GM23338 (cell line): ENCODE measurements at regions not wholly inside any gene's neighbourhood (a gene's known extent, or its start where the extent isn't known, plus 50 kb on each side); places are given as distances from the start of the nearest gene placed in this dataset.

Experiments
- ATAC-seq: fragments of 200-7000 bp; cut with Tn5 transposase; 3 replicates; pipeline ENCODE4 v1.9.1; 2020
- DNase-seq: peaks from one replicate; pipeline ENCODE4 v3.0.0-alpha.2; 2015; ENCODE audit warnings: low spot score
- H2AFZ ChIP-seq: fragments of 200-600 bp; sonication (generic); 2 replicates; pipeline ENCODE4 v1.8.0; 2016; ENCODE audit warnings: antibody characterized with exemption, mild to moderate bottlenecking, moderate library complexity
- H3F3A ChIP-seq: fragments of 200-600 bp; sonication (generic); replicated peaks from 2 replicates; pipeline ENCODE4 v1.8.0; 2017; ENCODE audit warnings: antibody characterized with exemption, mixed run types, low read depth
- H3K27ac ChIP-seq: fragments of 200-600 bp; sonication (generic); 2 replicates; pipeline ENCODE4 v1.6.1; 2016; ENCODE audit warnings: low read depth
- H3K27me3 ChIP-seq: fragments of 200-600 bp; sonication (generic); 2 replicates; pipeline ENCODE4 v1.8.0; 2016; ENCODE audit warnings: mild to moderate bottlenecking, mixed run types, moderate library complexity; ENCODE audit not compliant: insufficient read depth
- H3K36me3 ChIP-seq: fragments of 200-600 bp; sonication (generic); 2 replicates; pipeline ENCODE4 v1.8.0; 2016; ENCODE audit warnings: mild to moderate bottlenecking; ENCODE audit not compliant: insufficient read depth
- H3K4me1 ChIP-seq: fragments of 200-600 bp; sonication (generic); 2 replicates; pipeline ENCODE4 v1.8.0; 2016; ENCODE audit warnings: mild to moderate bottlenecking, moderate library complexity; ENCODE audit not compliant: insufficient read depth
- H3K4me2 ChIP-seq: fragments of 200-600 bp; sonication (generic); 2 replicates; pipeline ENCODE4 v1.7.1; 2017; ENCODE audit warnings: mixed run types
- H3K4me3 ChIP-seq: fragments of 200-600 bp; sonication (generic); 2 replicates; pipeline ENCODE4 v1.6.1; 2016; ENCODE audit warnings: mixed run types
- H3K79me2 ChIP-seq: fragments of 200-600 bp; sonication (generic); replicated peaks from 2 replicates; pipeline ENCODE4 v1.8.0; 2017; ENCODE audit warnings: mild to moderate bottlenecking; ENCODE audit not compliant: insufficient read depth
- H3K9me2 ChIP-seq: fragments of 200-600 bp; sonication (generic); 2 replicates; pipeline ENCODE4 v1.8.0; 2017; ENCODE audit not compliant: insufficient read depth
- H4K20me1 ChIP-seq: fragments of 200-600 bp; sonication (generic); replicated peaks from 2 replicates; pipeline ENCODE4 v1.8.0; 2017; ENCODE audit warnings: mild to moderate bottlenecking; ENCODE audit not compliant: insufficient read depth
- H3K27ac Mint-ChIP-seq: 2 replicates; pipeline ENCODE4 v1.8.0; 2020; ENCODE audit warnings: inconsistent platforms, mild to moderate bottlenecking, moderate library complexity, mixed read lengths
- H3K27me3 Mint-ChIP-seq: 3 replicates; pipeline ENCODE4 v1.8.0; 2022; ENCODE audit warnings: low read depth, mild to moderate bottlenecking, moderate library complexity, mixed read lengths, inconsistent platforms; ENCODE audit not compliant: insufficient read depth, poor library complexity
- H3K36me3 Mint-ChIP-seq: 3 replicates; pipeline ENCODE4 v1.8.0; 2021; ENCODE audit warnings: low read depth, mild to moderate bottlenecking, inconsistent platforms, moderate library complexity, mixed read lengths
- H3K4me1 Mint-ChIP-seq: 3 replicates; pipeline ENCODE4 v1.8.0; 2020; ENCODE audit warnings: mild to moderate bottlenecking, inconsistent platforms, mixed read lengths
- H3K4me3 Mint-ChIP-seq: 3 replicates; pipeline ENCODE4 v1.8.0; 2021; ENCODE audit warnings: moderate library complexity, mild to moderate bottlenecking, inconsistent platforms, mixed read lengths
- H3K9me3 Mint-ChIP-seq: 3 replicates; pipeline ENCODE4 v1.8.0; 2020; ENCODE audit warnings: moderate library complexity, mild to moderate bottlenecking, inconsistent platforms, mixed read lengths
- CREB1 ChIP-seq: fragments of 250-450 bp; sonication (Bioruptor Pico); IDR thresholded peaks from 2 replicates; pipeline ENCODE4 v1.5.0; 2020; ENCODE audit warnings: low read depth, mild to moderate bottlenecking, moderate library complexity
- CTCF ChIP-seq, 2 experiments: fragments of 200-600 bp in 1 of 2; sonication (generic) in 1 of 2; conservative IDR thresholded peaks; 2 replicates each; pipeline versions ENCODE4 v1.5.1 to v1.6.1; 2016 to 2017; ENCODE audit warnings: antibody characterized with exemption in 2 of 2, low read depth in 2 of 2, mild to moderate bottlenecking in 2 of 2, moderate library complexity in 1 of 2
- EZH2 ChIP-seq: fragments of 200-600 bp; sonication (generic); IDR thresholded peaks from one replicate; pipeline ENCODE4 v1.8.0; 2017; ENCODE audit warnings: antibody characterized with exemption, mild to moderate bottlenecking, low read depth; ENCODE audit not compliant: unreplicated experiment
- EZH2phosphoT487 ChIP-seq: fragments of 200-600 bp; sonication (generic); IDR thresholded peaks from one replicate; pipeline ENCODE4 v1.8.1; 2018; ENCODE audit warnings: antibody characterized with exemption; ENCODE audit not compliant: unreplicated experiment
- NANOG ChIP-seq: IDR thresholded peaks from 2 replicates; pipeline ENCODE4 v1.6.1; 2016; ENCODE audit warnings: antibody characterized with exemption, borderline replicate concordance
- POLR2AphosphoS5 ChIP-seq: IDR thresholded peaks from 2 replicates; pipeline ENCODE4 v1.6.1; 2016; ENCODE audit warnings: antibody characterized with exemption, low read depth
- STAT1 ChIP-seq: IDR thresholded peaks from one replicate; pipeline ENCODE4 v1.6.1; 2016; ENCODE audit warnings: antibody characterized with exemption; ENCODE audit not compliant: unreplicated experiment
- ZNF114 ChIP-seq: fragments of 250-450 bp; sonication (Bioruptor Pico); IDR thresholded peaks from 2 replicates; pipeline ENCODE4 v1.5.0; 2020; ENCODE audit warnings: mild to moderate bottlenecking, moderate library complexity
- ZNF331 ChIP-seq: fragments of 250-450 bp; sonication (Bioruptor Pico); IDR thresholded peaks from 2 replicates; pipeline ENCODE4 v1.5.0; 2020; ENCODE audit warnings: low read depth, mild to moderate bottlenecking, moderate library complexity
- TF ChIP-seq, protein P1 (sequence below): fragments of 250-450 bp; sonication (Bioruptor Pico); IDR thresholded peaks from 2 replicates; pipeline ENCODE4 v1.5.0; 2020; ENCODE audit warnings: mild to moderate bottlenecking, moderate library complexity
- TF ChIP-seq, protein P2 (sequence below): IDR thresholded peaks from 2 replicates; pipeline ENCODE4 v1.6.1; 2016; ENCODE audit warnings: antibody characterized with exemption

GRCh38 chr1:68644504-68644903 is 147.6 kb upstream of the DEPDC1 start:
- Histone ChIP-seq H3F3A (no peaks in the 10 kb centered on the region), H3K4me2 (no peak overlapping the region), H2AFZ (no peak overlapping the region), H3K4me1 (no peaks in the 10 kb centered on the region), H4K20me1 (no peaks in the 10 kb centered on the region), H3K27ac (no peak overlapping the region), H3K9me2 (no peaks in the 10 kb centered on the region; the same call in 1 of the 2 replicates), H3K27me3 (no peaks in the 10 kb centered on the region), H3K36me3 (no peaks in the 10 kb centered on the region), H3K79me2 (no peaks in the 10 kb centered on the region), H3K4me3 (no peak overlapping the region)
- TF ChIP-seq ZNF114 (no peak), CREB1 (CRISPR knock-in tag) (no peak), STAT1 (no peak), EZH2phosphoT487 (no peak), NANOG (no peak), ZNF331 (no peak), EZH2 (no peak), CTCF (conservative IDR thresholded peaks at IDR 0.05; ENCODE audit: low read depth in 2 of 2) (no peak), POLR2AphosphoS5 (no peak)
- TF ChIP-seq, protein P1, sequence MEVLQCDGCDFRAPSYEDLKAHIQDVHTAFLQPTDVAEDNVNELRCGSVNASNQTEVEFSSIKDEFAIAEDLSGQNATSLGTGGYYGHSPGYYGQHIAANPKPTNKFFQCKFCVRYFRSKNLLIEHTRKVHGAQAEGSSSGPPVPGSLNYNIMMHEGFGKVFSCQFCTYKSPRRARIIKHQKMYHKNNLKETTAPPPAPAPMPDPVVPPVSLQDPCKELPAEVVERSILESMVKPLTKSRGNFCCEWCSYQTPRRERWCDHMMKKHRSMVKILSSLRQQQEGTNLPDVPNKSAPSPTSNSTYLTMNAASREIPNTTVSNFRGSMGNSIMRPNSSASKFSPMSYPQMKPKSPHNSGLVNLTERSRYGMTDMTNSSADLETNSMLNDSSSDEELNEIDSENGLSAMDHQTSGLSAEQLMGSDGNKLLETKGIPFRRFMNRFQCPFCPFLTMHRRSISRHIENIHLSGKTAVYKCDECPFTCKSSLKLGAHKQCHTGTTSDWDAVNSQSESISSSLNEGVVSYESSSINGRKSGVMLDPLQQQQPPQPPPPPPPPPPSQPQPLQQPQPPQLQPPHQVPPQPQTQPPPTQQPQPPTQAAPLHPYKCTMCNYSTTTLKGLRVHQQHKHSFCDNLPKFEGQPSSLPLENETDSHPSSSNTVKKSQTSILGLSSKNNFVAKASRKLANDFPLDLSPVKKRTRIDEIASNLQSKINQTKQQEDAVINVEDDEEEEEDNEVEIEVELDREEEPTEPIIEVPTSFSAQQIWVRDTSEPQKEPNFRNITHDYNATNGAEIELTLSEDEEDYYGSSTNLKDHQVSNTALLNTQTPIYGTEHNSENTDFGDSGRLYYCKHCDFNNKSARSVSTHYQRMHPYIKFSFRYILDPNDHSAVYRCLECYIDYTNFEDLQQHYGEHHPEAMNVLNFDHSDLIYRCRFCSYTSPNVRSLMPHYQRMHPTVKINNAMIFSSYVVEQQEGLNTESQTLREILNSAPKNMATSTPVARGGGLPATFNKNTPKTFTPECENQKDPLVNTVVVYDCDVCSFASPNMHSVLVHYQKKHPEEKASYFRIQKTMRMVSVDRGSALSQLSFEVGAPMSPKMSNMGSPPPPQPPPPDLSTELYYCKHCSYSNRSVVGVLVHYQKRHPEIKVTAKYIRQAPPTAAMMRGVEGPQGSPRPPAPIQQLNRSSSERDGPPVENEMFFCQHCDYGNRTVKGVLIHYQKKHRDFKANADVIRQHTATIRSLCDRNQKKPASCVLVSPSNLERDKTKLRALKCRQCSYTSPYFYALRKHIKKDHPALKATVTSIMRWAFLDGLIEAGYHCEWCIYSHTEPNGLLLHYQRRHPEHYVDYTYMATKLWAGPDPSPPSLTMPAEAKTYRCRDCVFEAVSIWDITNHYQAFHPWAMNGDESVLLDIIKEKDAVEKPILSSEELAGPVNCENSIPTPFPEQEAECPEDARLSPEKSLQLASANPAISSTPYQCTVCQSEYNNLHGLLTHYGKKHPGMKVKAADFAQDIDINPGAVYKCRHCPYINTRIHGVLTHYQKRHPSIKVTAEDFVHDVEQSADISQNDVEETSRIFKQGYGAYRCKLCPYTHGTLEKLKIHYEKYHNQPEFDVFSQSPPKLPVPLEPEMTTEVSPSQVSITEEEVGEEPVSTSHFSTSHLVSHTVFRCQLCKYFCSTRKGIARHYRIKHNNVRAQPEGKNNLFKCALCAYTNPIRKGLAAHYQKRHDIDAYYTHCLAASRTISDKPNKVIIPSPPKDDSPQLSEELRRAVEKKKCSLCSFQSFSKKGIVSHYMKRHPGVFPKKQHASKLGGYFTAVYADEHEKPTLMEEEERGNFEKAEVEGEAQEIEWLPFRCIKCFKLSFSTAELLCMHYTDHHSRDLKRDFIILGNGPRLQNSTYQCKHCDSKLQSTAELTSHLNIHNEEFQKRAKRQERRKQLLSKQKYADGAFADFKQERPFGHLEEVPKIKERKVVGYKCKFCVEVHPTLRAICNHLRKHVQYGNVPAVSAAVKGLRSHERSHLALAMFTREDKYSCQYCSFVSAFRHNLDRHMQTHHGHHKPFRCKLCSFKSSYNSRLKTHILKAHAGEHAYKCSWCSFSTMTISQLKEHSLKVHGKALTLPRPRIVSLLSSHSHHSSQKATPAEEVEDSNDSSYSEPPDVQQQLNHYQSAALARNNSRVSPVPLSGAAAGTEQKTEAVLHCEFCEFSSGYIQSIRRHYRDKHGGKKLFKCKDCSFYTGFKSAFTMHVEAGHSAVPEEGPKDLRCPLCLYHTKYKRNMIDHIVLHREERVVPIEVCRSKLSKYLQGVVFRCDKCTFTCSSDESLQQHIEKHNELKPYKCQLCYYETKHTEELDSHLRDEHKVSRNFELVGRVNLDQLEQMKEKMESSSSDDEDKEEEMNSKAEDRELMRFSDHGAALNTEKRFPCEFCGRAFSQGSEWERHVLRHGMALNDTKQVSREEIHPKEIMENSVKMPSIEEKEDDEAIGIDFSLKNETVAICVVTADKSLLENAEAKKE (CRISPR knock-in tag) = no peak
- TF ChIP-seq, protein P2, sequence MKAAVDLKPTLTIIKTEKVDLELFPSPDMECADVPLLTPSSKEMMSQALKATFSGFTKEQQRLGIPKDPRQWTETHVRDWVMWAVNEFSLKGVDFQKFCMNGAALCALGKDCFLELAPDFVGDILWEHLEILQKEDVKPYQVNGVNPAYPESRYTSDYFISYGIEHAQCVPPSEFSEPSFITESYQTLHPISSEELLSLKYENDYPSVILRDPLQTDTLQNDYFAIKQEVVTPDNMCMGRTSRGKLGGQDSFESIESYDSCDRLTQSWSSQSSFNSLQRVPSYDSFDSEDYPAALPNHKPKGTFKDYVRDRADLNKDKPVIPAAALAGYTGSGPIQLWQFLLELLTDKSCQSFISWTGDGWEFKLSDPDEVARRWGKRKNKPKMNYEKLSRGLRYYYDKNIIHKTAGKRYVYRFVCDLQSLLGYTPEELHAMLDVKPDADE = no peak
- Mint-ChIP-seq H3K27ac (no peak overlapping the region), H3K4me1 (no peaks in the 10 kb centered on the region; the same call in 2 of the 3 replicates), H3K36me3 (no peaks in the 10 kb centered on the region), H3K9me3 (no peaks in the 10 kb centered on the region), H3K27me3 (no peaks in the 10 kb centered on the region), H3K4me3 (no peak overlapping the region)
- ATAC-seq (no peak), DNase-seq (no peak)
